ENCODE measurements at regions not wholly inside any gene's neighbourhood (a gene's known extent, or its start where the extent isn't known, plus 50 kb on each side); places are given as distances from the start of the nearest gene placed in this dataset.
A peak's percentile ranks its signal among the peaks of the same experiment; 100 is the strongest.

DNA sequence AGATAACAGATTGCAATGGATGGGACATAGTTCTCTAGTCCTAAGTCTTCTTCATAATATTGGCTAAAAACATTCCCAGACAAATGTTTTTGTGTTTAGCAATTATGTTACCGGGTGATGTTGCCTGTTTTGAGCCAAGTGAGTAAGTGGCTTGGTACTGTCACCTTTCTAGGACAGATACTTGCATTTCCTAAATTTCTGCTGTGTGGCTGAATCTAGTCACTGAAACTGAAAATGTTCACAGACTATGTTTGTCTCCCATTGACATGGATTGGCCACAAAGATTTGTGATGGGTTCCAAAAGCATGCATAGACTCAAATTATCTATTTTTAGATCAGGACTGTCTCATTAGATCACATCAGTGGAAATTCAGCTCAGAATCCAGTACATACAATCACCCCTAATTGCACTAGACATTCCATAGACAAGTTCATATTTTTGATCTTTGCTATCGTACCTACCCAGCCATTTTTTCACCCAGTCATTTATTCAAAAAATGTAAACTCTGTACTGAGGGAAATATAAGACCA, 1222.1 kb upstream of the AUTS2 start:
- CTCF ChIA-PET: no interaction called here
- POLR2A ChIA-PET: interaction anchor here (0.6 kb wide), 1 partner anchor 20 kb away, joined by 3 read pairs; no protein-coding TSS in a partner anchor
- Histone ChIP-seq H3K4me1 (ENCODE audit: control extremely low read depth in 1 of 4, control insufficient read depth in 4 of 4, insufficient read depth in 4 of 4, low read length in 3 of 4) (no peaks in the 10 kb centered on the region), H3K9me3 (ENCODE audit: control extremely low read depth in 1 of 5, control insufficient read depth in 4 of 5, insufficient read depth in 2 of 5, low read depth in 1 of 5, low read length in 4 of 5) (no peaks in the 10 kb centered on the region), H3K36me3 (ENCODE audit: control insufficient read depth in 4 of 4, insufficient read depth in 4 of 4, low read length in 3 of 4) (no peaks in the 10 kb centered on the region), H3K27me3 (replicated peaks in 2 of 5; ENCODE audit: control insufficient read depth in 4 of 5, insufficient read depth in 5 of 5, low read length in 4 of 5) (no peaks in the 10 kb centered on the region), H3K4me3 (ENCODE audit: control insufficient read depth in 1 of 7, extremely low read depth in 1 of 7, insufficient read depth in 4 of 7, low read depth in 2 of 7, low read length in 6 of 7) (no peak overlapping the region), H3K27ac (ENCODE audit: insufficient read depth in 1 of 2, low read depth in 1 of 2, low read length in 2 of 2, poor library complexity in 1 of 2, severe bottlenecking in 2 of 2) (no peak overlapping the region)
- WGBS (ENCODE audit: insufficient coverage): 100% methylated on average over 1 of the region's 2 CpGs
- DNase-seq: no peak

GRCh38 chr7:68381731-68382130, 1216.5 kb upstream of the AUTS2 start:
- WGBS (ENCODE audit: insufficient coverage): 50% methylated on average over 1 of the region's 2 CpGs
- no peak overlapping the region for H3K27ac ChIP-seq (ENCODE audit: insufficient read depth in 1 of 2, low read depth in 1 of 2, low read length in 2 of 2, poor library complexity in 1 of 2, severe bottlenecking in 2 of 2)
- peaks cover 0 to 9% (median 2%) of the 10 kb centered on the region in 5 experiments for H3K9me3 ChIP-seq (ENCODE audit: control extremely low read depth in 1 of 5, control insufficient read depth in 4 of 5, insufficient read depth in 2 of 5, low read depth in 1 of 5, low read length in 4 of 5)
- POLR2A ChIA-PET: no interaction called here
- CTCF ChIA-PET: no interaction called here
- H3K27me3 ChIP-seq (replicated peaks in 2 of 5; ENCODE audit: control insufficient read depth in 4 of 5, insufficient read depth in 5 of 5, low read length in 4 of 5): no peaks in the 10 kb centered on the region
- H3K4me1 ChIP-seq (ENCODE audit: control extremely low read depth in 1 of 4, control insufficient read depth in 4 of 4, insufficient read depth in 4 of 4, low read length in 3 of 4): no peaks in the 10 kb centered on the region
- no peak overlapping the region for H3K4me3 ChIP-seq (ENCODE audit: control insufficient read depth in 1 of 7, extremely low read depth in 1 of 7, insufficient read depth in 4 of 7, low read depth in 2 of 7, low read length in 6 of 7)
- H3K36me3 ChIP-seq (ENCODE audit: control insufficient read depth in 4 of 4, insufficient read depth in 4 of 4, low read length in 3 of 4): no peaks in the 10 kb centered on the region
- DNase-seq: peak in 1 of 3 donors; percentile 2

DNA sequence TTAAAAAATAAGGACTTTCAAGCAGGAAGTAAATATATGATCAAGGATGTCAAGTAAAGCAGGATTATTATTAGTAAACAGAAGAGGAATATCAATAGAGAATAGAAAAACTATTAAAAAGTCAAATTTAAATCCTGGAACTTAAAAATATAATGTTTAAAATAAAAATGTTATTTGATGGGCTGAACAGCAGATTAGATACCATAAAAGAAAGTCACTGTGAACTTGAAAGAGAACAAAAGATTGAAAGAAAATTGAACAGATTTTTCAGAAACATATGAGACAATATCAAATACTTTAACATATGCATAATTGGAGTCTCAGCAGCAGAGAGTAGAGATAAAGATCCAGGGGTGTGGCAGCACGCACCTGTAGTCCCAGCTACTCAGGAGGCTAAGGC, 1213.7 kb upstream of the AUTS2 start:
- ChIA-PET POLR2A (no interaction called here), CTCF (no interaction called here)
- H3K4me3 ChIP-seq (ENCODE audit: control insufficient read depth in 1 of 7, extremely low read depth in 1 of 7, insufficient read depth in 4 of 7, low read depth in 2 of 7, low read length in 6 of 7): no peak overlapping the region
- no peaks in the 10 kb centered on the region for H3K27me3 ChIP-seq (replicated peaks in 2 of 5; ENCODE audit: control insufficient read depth in 4 of 5, insufficient read depth in 5 of 5, low read length in 4 of 5)
- DNase-seq: no peak
- H3K9me3 ChIP-seq (ENCODE audit: control extremely low read depth in 1 of 5, control insufficient read depth in 4 of 5, insufficient read depth in 2 of 5, low read depth in 1 of 5, low read length in 4 of 5): peaks cover 0 to 9% (median 2%) of the 10 kb centered on the region in 5 experiments
- H3K27ac ChIP-seq (ENCODE audit: insufficient read depth in 1 of 2, low read depth in 1 of 2, low read length in 2 of 2, poor library complexity in 1 of 2, severe bottlenecking in 2 of 2): no peak overlapping the region
- 91% methylated on average over 1 of the region's 1 CpG for WGBS (ENCODE audit: insufficient coverage)
- no peaks in the 10 kb centered on the region for H3K36me3 ChIP-seq (ENCODE audit: control insufficient read depth in 4 of 4, insufficient read depth in 4 of 4, low read length in 3 of 4)
- no peaks in the 10 kb centered on the region for H3K4me1 ChIP-seq (ENCODE audit: control extremely low read depth in 1 of 4, control insufficient read depth in 4 of 4, insufficient read depth in 4 of 4, low read length in 3 of 4)

- peaks cover 0 to 2% (median 0%) of the 10 kb centered on the region in 5 experiments for H3K9me3 ChIP-seq (ENCODE audit: control extremely low read depth in 1 of 5, control insufficient read depth in 4 of 5, insufficient read depth in 2 of 5, low read depth in 1 of 5, low read length in 4 of 5)
- H3K36me3 ChIP-seq (ENCODE audit: control insufficient read depth in 4 of 4, insufficient read depth in 4 of 4, low read length in 3 of 4): no peaks in the 10 kb centered on the region
- H3K27me3 ChIP-seq (replicated peaks in 2 of 5; ENCODE audit: control insufficient read depth in 4 of 5, insufficient read depth in 5 of 5, low read length in 4 of 5): no peaks in the 10 kb centered on the region
- no peaks in the 10 kb centered on the region for H3K4me1 ChIP-seq (ENCODE audit: control extremely low read depth in 1 of 4, control insufficient read depth in 4 of 4, insufficient read depth in 4 of 4, low read length in 3 of 4)
- no peak for DNase-seq
- ChIA-PET POLR2A (no interaction called here), CTCF (no interaction called here)
- no peak overlapping the region for H3K4me3 ChIP-seq (ENCODE audit: control insufficient read depth in 1 of 7, extremely low read depth in 1 of 7, insufficient read depth in 4 of 7, low read depth in 2 of 7, low read length in 6 of 7)
- H3K27ac ChIP-seq (ENCODE audit: insufficient read depth in 1 of 2, low read depth in 1 of 2, low read length in 2 of 2, poor library complexity in 1 of 2, severe bottlenecking in 2 of 2): no peak overlapping the region
- 63% methylated on average over 2 of the region's 2 CpGs for WGBS (ENCODE audit: insufficient coverage)
Measured at GRCh38 chr7:68393051-68393450, 1205.2 kb upstream of the AUTS2 start.

DNA sequence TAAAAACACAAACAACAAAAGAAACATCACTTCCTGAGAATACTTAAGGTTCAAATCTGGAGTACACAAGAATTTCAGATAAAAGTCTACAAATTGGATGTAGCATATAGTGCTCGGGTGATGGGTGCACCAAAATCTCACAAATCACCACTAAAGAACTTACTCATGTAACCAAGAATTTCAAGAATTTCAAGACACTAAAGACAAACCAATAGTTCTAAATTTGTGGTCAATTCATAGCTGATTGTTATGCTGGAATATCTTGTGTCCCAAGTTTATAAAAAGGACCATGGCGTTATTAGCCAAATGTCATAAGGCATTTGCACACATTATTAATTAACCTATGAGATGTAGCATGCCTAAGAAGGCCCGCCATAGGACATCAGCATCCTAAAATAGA, 1204.1 kb upstream of the AUTS2 start:
- ChIA-PET CTCF (no interaction called here), POLR2A (no interaction called here)
- no peaks in the 10 kb centered on the region for H3K36me3 ChIP-seq (ENCODE audit: control insufficient read depth in 4 of 4, insufficient read depth in 4 of 4, low read length in 3 of 4)
- no peaks in the 10 kb centered on the region for H3K4me1 ChIP-seq (ENCODE audit: control extremely low read depth in 1 of 4, control insufficient read depth in 4 of 4, insufficient read depth in 4 of 4, low read length in 3 of 4)
- DNase-seq: no peak
- H3K27ac ChIP-seq (ENCODE audit: insufficient read depth in 1 of 2, low read depth in 1 of 2, low read length in 2 of 2, poor library complexity in 1 of 2, severe bottlenecking in 2 of 2): no peak overlapping the region
- no CpG with 5 or more reads among the region's 3 CpGs for WGBS (ENCODE audit: insufficient coverage)
- peaks cover 0 to 2% (median 0%) of the 10 kb centered on the region in 5 experiments for H3K9me3 ChIP-seq (ENCODE audit: control extremely low read depth in 1 of 5, control insufficient read depth in 4 of 5, insufficient read depth in 2 of 5, low read depth in 1 of 5, low read length in 4 of 5)
- no peaks in the 10 kb centered on the region for H3K27me3 ChIP-seq (replicated peaks in 2 of 5; ENCODE audit: control insufficient read depth in 4 of 5, insufficient read depth in 5 of 5, low read length in 4 of 5)
- H3K4me3 ChIP-seq (ENCODE audit: control insufficient read depth in 1 of 7, extremely low read depth in 1 of 7, insufficient read depth in 4 of 7, low read depth in 2 of 7, low read length in 6 of 7): no peak overlapping the region

DNA sequence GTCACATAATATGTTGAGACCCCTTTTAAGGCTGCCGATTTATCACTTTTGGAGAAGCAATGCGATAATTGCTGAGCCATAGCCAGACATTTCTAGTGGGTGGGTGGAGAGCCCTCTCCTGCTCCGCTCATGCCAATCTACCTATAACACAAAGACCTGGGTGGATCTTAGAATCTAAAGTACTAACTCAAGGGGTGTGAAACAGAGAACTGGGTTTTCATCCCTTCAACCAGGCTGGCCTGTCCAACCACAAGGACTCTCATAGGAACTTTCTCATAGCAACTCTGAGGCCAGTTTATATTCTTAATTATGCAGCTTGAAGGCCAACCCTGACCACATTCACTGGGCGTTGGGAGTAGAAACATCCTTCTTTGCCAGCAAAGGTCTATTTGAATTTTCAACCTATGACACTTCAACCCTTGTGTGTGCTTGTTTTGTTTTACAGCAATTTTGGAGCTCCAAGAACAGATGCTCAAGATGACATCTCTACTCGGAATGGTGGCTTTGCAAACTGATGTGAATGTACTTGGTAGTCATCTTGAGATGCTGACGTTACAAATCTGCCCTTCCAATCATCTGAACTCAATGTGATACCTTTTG, 1198.2 kb upstream of the AUTS2 start:
- Histone ChIP-seq H3K27me3 (replicated peaks in 2 of 5; ENCODE audit: control insufficient read depth in 4 of 5, insufficient read depth in 5 of 5, low read length in 4 of 5) (no peaks in the 10 kb centered on the region), H3K4me1 (ENCODE audit: control extremely low read depth in 1 of 4, control insufficient read depth in 4 of 4, insufficient read depth in 4 of 4, low read length in 3 of 4) (no peaks in the 10 kb centered on the region), H3K9me3 (ENCODE audit: control extremely low read depth in 1 of 5, control insufficient read depth in 4 of 5, insufficient read depth in 2 of 5, low read depth in 1 of 5, low read length in 4 of 5) (no peaks in the 10 kb centered on the region), H3K27ac (ENCODE audit: insufficient read depth in 1 of 2, low read depth in 1 of 2, low read length in 2 of 2, poor library complexity in 1 of 2, severe bottlenecking in 2 of 2) (no peak overlapping the region), H3K36me3 (ENCODE audit: control insufficient read depth in 4 of 4, insufficient read depth in 4 of 4, low read length in 3 of 4) (no peaks in the 10 kb centered on the region), H3K4me3 (ENCODE audit: control insufficient read depth in 1 of 7, extremely low read depth in 1 of 7, insufficient read depth in 4 of 7, low read depth in 2 of 7, low read length in 6 of 7) (no peak overlapping the region)
- WGBS (ENCODE audit: insufficient coverage): 93% methylated on average over 2 of the region's 6 CpGs
- POLR2A ChIA-PET: no interaction called here
- DNase-seq: no peak
- CTCF ChIA-PET: no interaction called here

DNA sequence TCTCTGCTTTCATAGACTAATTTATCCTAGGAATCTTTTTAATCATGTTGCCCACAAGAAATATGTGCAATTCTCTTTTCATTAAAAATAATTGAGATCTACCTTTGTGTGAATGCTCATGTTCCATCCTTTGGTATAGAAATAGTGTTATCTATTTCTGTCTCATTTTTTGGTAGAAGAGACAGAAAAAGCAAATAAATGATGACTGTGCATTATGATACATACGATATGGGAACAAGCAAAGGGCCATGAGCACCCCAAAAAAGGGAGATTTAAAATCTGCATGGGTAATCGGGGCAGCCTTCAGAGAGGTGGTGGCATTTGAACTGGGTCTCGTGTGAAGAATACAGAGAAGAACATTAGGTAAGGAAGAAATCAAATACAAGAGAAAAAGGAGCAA, 1197.5 kb upstream of the AUTS2 start:
- no peak overlapping the region for H3K27ac ChIP-seq (ENCODE audit: insufficient read depth in 1 of 2, low read depth in 1 of 2, low read length in 2 of 2, poor library complexity in 1 of 2, severe bottlenecking in 2 of 2)
- WGBS (ENCODE audit: insufficient coverage): 94% methylated on average over 2 of the region's 3 CpGs
- no peaks in the 10 kb centered on the region for H3K9me3 ChIP-seq (ENCODE audit: control extremely low read depth in 1 of 5, control insufficient read depth in 4 of 5, insufficient read depth in 2 of 5, low read depth in 1 of 5, low read length in 4 of 5)
- CTCF ChIA-PET: no interaction called here
- DNase-seq: no peak
- POLR2A ChIA-PET: no interaction called here
- no peaks in the 10 kb centered on the region for H3K27me3 ChIP-seq (replicated peaks in 2 of 5; ENCODE audit: control insufficient read depth in 4 of 5, insufficient read depth in 5 of 5, low read length in 4 of 5)
- no peaks in the 10 kb centered on the region for H3K36me3 ChIP-seq (ENCODE audit: control insufficient read depth in 4 of 4, insufficient read depth in 4 of 4, low read length in 3 of 4)
- H3K4me1 ChIP-seq (ENCODE audit: control extremely low read depth in 1 of 4, control insufficient read depth in 4 of 4, insufficient read depth in 4 of 4, low read length in 3 of 4): no peaks in the 10 kb centered on the region
- H3K4me3 ChIP-seq (ENCODE audit: control insufficient read depth in 1 of 7, extremely low read depth in 1 of 7, insufficient read depth in 4 of 7, low read depth in 2 of 7, low read length in 6 of 7): no peak overlapping the region
